ENCODE measurements at regions not wholly inside any gene's neighbourhood (a gene's known extent, or its start where the extent isn't known, plus 50 kb on each side); places are given as distances from the start of the nearest gene placed in this dataset.

GRCh38 chr13:54706336-54706735 lies 1677.7 kb downstream of the OLFM4 start:
- no peak for TF ChIP-seq CTCF (conservative IDR thresholded peaks at IDR 0.05 in 1 of 2, IDR thresholded peaks at IDR 0.05 in 1 of 2; ENCODE audit: low read depth in 1 of 2, low read length in 2 of 2)
- no peak for TF ChIP-seq EZH2 (IDR thresholded peaks at IDR 0.05; ENCODE audit: low read length, missing control alignments)
